NB4 (cell line): ENCODE measurements at regions not wholly inside any gene's neighbourhood (a gene's known extent, or its start where the extent isn't known, plus 50 kb on each side); places are given as distances from the start of the nearest gene placed in this dataset.

ENCODE experiments used
- CTCF ChIP-seq: IDR thresholded peaks from one replicate; pipeline ENCODE4 v1.5.1; 2012; ENCODE audit warnings: low read depth, low read length
- MAX ChIP-seq: IDR thresholded peaks from 2 replicates; pipeline ENCODE4 v1.6.1; 2011; ENCODE audit warnings: low read depth, low read length
- MYC ChIP-seq: IDR thresholded peaks from 2 replicates; pipeline ENCODE4 v1.6.1; 2011; ENCODE audit warnings: low read depth, low read length
- POLR2A ChIP-seq: IDR thresholded peaks from 2 replicates; pipeline ENCODE4 v1.6.1; 2011; ENCODE audit warnings: mild to moderate bottlenecking; ENCODE audit not compliant: insufficient read length; ENCODE audit errors: extremely low read depth

- TF ChIP-seq CTCF = no peak
- no peak for TF ChIP-seq MYC
- TF ChIP-seq MAX = no peak
- TF ChIP-seq POLR2A = no peak
Observed at GRCh38 chr4:171472230-171472629, 341.0 kb upstream of the GALNTL6 start.
